ENCODE measurements at regions not wholly inside any gene's neighbourhood (a gene's known extent, or its start where the extent isn't known, plus 50 kb on each side); places are given as distances from the start of the nearest gene placed in this dataset.

GRCh38 chr1:87165177-87165576 lies 163.5 kb upstream of the LMO4 start:
- no peak overlapping the region for H3K4me3 ChIP-seq (ENCODE audit: low read length)
- no peak overlapping the region for H3K4ac ChIP-seq (ENCODE audit: low read depth, low read length)
- H2BK5ac ChIP-seq (ENCODE audit: low read length): no peak overlapping the region
- no peak overlapping the region for H3K9ac ChIP-seq (ENCODE audit: low read length)
- no peak overlapping the region for H4K5ac ChIP-seq (ENCODE audit: low read length)
- H3K27ac ChIP-seq (ENCODE audit: low read depth, low read length): no peak overlapping the region
- H3K4me1 ChIP-seq (ENCODE audit: control insufficient read depth, low read depth, low read length): no peaks in the 10 kb centered on the region
- no peak overlapping the region for H3K18ac ChIP-seq (ENCODE audit: low read length)
- H3K36me3 ChIP-seq (ENCODE audit: control insufficient read depth, insufficient read depth, low read length): no peaks in the 10 kb centered on the region
- H3K79me2 ChIP-seq (ENCODE audit: control insufficient read depth, insufficient read depth, low read length): no peaks in the 10 kb centered on the region
- no peak overlapping the region for H4K8ac ChIP-seq (ENCODE audit: low read depth, low read length)
- H2BK120ac ChIP-seq (ENCODE audit: low read depth, low read length): no peak overlapping the region
- no peak overlapping the region for H2BK15ac ChIP-seq (replicated peaks; ENCODE audit: low read depth)
- WGBS (ENCODE audit: extremely low coverage, insufficient coverage, low lambda C conversion rate): no CpG with 5 or more reads among the region's 5 CpGs
- H2AK5ac ChIP-seq (ENCODE audit: low read length): no peak overlapping the region
- no peaks in the 10 kb centered on the region for H3K79me1 ChIP-seq (ENCODE audit: low read length)
- no peak for DNase-seq
- H3K56ac ChIP-seq (ENCODE audit: low read length): no peak overlapping the region
- H3K4me2 ChIP-seq (ENCODE audit: low read length): no peak overlapping the region
- H3K27me3 ChIP-seq (ENCODE audit: insufficient read depth, low read length, poor library complexity): no peaks in the 10 kb centered on the region
- no peak overlapping the region for H3K23ac ChIP-seq (ENCODE audit: low read length)

- no peak overlapping the region for H3K4me2 ChIP-seq (ENCODE audit: low read length)
- H4K5ac ChIP-seq (ENCODE audit: low read length): no peak overlapping the region
- no CpG with 5 or more reads among the region's 7 CpGs for WGBS (ENCODE audit: extremely low coverage, insufficient coverage, low lambda C conversion rate)
Observed at GRCh38 chr1:87167157-87167789, 161.4 kb upstream of the LMO4 start.

GRCh38 chr1:87167848-87168525 lies 160.7 kb upstream of the LMO4 start:
- no peak overlapping the region for H4K8ac ChIP-seq (ENCODE audit: low read depth, low read length)
- no peaks in the 10 kb centered on the region for H3K79me2 ChIP-seq (ENCODE audit: control insufficient read depth, insufficient read depth, low read length)
- H3K27ac ChIP-seq (ENCODE audit: low read depth, low read length): no peak overlapping the region
- no peak for DNase-seq
- no peak overlapping the region for H3K18ac ChIP-seq (ENCODE audit: low read length)
- H2BK120ac ChIP-seq (ENCODE audit: low read depth, low read length): no peak overlapping the region
- no peaks in the 10 kb centered on the region for H3K27me3 ChIP-seq (ENCODE audit: insufficient read depth, low read length, poor library complexity)
- H3K23ac ChIP-seq (ENCODE audit: low read length): no peak overlapping the region
- H2BK15ac ChIP-seq (replicated peaks; ENCODE audit: low read depth): no peak overlapping the region
- H3K4me2 ChIP-seq (ENCODE audit: low read length): no peak overlapping the region
- no peak overlapping the region for H4K5ac ChIP-seq (ENCODE audit: low read length)
- H2BK5ac ChIP-seq (ENCODE audit: low read length): no peak overlapping the region
- no peaks in the 10 kb centered on the region for H3K79me1 ChIP-seq (ENCODE audit: low read length)
- H3K36me3 ChIP-seq (ENCODE audit: control insufficient read depth, insufficient read depth, low read length): no peaks in the 10 kb centered on the region
- H3K56ac ChIP-seq (ENCODE audit: low read length): no peak overlapping the region
- H2AK5ac ChIP-seq (ENCODE audit: low read length): no peak overlapping the region
- no CpG with 5 or more reads among the region's 7 CpGs for WGBS (ENCODE audit: extremely low coverage, insufficient coverage, low lambda C conversion rate)
- no peak overlapping the region for H3K9ac ChIP-seq (ENCODE audit: low read length)
- H3K4me1 ChIP-seq (ENCODE audit: control insufficient read depth, low read depth, low read length): no peaks in the 10 kb centered on the region
- H3K4ac ChIP-seq (ENCODE audit: low read depth, low read length): no peak overlapping the region
- no peak overlapping the region for H3K4me3 ChIP-seq (ENCODE audit: low read length)

More at GRCh38 chr1:87167157-87167789, 161.4 kb upstream of the LMO4 start:
- H3K27ac ChIP-seq (ENCODE audit: low read depth, low read length): no peak overlapping the region
- no peaks in the 10 kb centered on the region for H3K4me1 ChIP-seq (ENCODE audit: control insufficient read depth, low read depth, low read length)
- H2BK5ac ChIP-seq (ENCODE audit: low read length): no peak overlapping the region
- no peak overlapping the region for H2BK120ac ChIP-seq (ENCODE audit: low read depth, low read length)
- no peak overlapping the region for H3K56ac ChIP-seq (ENCODE audit: low read length)
- no peak overlapping the region for H3K23ac ChIP-seq (ENCODE audit: low read length)
- H3K18ac ChIP-seq (ENCODE audit: low read length): no peak overlapping the region
- no peak overlapping the region for H2AK5ac ChIP-seq (ENCODE audit: low read length)
- no peak overlapping the region for H3K4ac ChIP-seq (ENCODE audit: low read depth, low read length)
- no peak overlapping the region for H2BK15ac ChIP-seq (replicated peaks; ENCODE audit: low read depth)
- H3K36me3 ChIP-seq (ENCODE audit: control insufficient read depth, insufficient read depth, low read length): no peaks in the 10 kb centered on the region
- no peaks in the 10 kb centered on the region for H3K79me2 ChIP-seq (ENCODE audit: control insufficient read depth, insufficient read depth, low read length)
- no peak overlapping the region for H4K8ac ChIP-seq (ENCODE audit: low read depth, low read length)
- DNase-seq: no peak
- no peaks in the 10 kb centered on the region for H3K27me3 ChIP-seq (ENCODE audit: insufficient read depth, low read length, poor library complexity)
- H3K9ac ChIP-seq (ENCODE audit: low read length): no peak overlapping the region
- no peaks in the 10 kb centered on the region for H3K79me1 ChIP-seq (ENCODE audit: low read length)
- no peak overlapping the region for H3K4me3 ChIP-seq (ENCODE audit: low read length)

GRCh38 chr1:87169263-87169910 lies 159.3 kb upstream of the LMO4 start:
- no peaks in the 10 kb centered on the region for H3K79me1 ChIP-seq (ENCODE audit: low read length)
- no peak overlapping the region for H3K27ac ChIP-seq (ENCODE audit: low read depth, low read length)
- no peaks in the 10 kb centered on the region for H3K79me2 ChIP-seq (ENCODE audit: control insufficient read depth, insufficient read depth, low read length)
- no peak overlapping the region for H4K8ac ChIP-seq (ENCODE audit: low read depth, low read length)
- H3K18ac ChIP-seq (ENCODE audit: low read length): no peak overlapping the region
- no peaks in the 10 kb centered on the region for H3K4me1 ChIP-seq (ENCODE audit: control insufficient read depth, low read depth, low read length)
- no peak overlapping the region for H3K56ac ChIP-seq (ENCODE audit: low read length)
- no peak overlapping the region for H3K4me2 ChIP-seq (ENCODE audit: low read length)
- H4K5ac ChIP-seq (ENCODE audit: low read length): no peak overlapping the region
- no peaks in the 10 kb centered on the region for H3K36me3 ChIP-seq (ENCODE audit: control insufficient read depth, insufficient read depth, low read length)
- WGBS (ENCODE audit: extremely low coverage, insufficient coverage, low lambda C conversion rate): no CpG with 5 or more reads among the region's 3 CpGs
- H2AK5ac ChIP-seq (ENCODE audit: low read length): no peak overlapping the region
- H2BK120ac ChIP-seq (ENCODE audit: low read depth, low read length): no peak overlapping the region
- H3K27me3 ChIP-seq (ENCODE audit: insufficient read depth, low read length, poor library complexity): no peaks in the 10 kb centered on the region
- no peak overlapping the region for H2BK15ac ChIP-seq (replicated peaks; ENCODE audit: low read depth)
- H3K4me3 ChIP-seq (ENCODE audit: low read length): no peak overlapping the region
- H3K23ac ChIP-seq (ENCODE audit: low read length): no peak overlapping the region
- DNase-seq: no peak
- no peak overlapping the region for H3K9ac ChIP-seq (ENCODE audit: low read length)
- H3K4ac ChIP-seq (ENCODE audit: low read depth, low read length): no peak overlapping the region
- H2BK5ac ChIP-seq (ENCODE audit: low read length): no peak overlapping the region

GRCh38 chr1:87170157-87170556 lies 158.5 kb upstream of the LMO4 start:
- no peak overlapping the region for H2AK5ac ChIP-seq (ENCODE audit: low read length)
- no peak overlapping the region for H3K23ac ChIP-seq (ENCODE audit: low read length)
- H3K27me3 ChIP-seq (ENCODE audit: insufficient read depth, low read length, poor library complexity): no peaks in the 10 kb centered on the region
- H3K79me1 ChIP-seq (ENCODE audit: low read length): no peaks in the 10 kb centered on the region
- no peak overlapping the region for H2BK15ac ChIP-seq (replicated peaks; ENCODE audit: low read depth)
- no peak overlapping the region for H3K4ac ChIP-seq (ENCODE audit: low read depth, low read length)
- H2BK5ac ChIP-seq (ENCODE audit: low read length): no peak overlapping the region
- no peaks in the 10 kb centered on the region for H3K4me1 ChIP-seq (ENCODE audit: control insufficient read depth, low read depth, low read length)
- no peak overlapping the region for H4K5ac ChIP-seq (ENCODE audit: low read length)
- DNase-seq: no peak
- no peak overlapping the region for H3K56ac ChIP-seq (ENCODE audit: low read length)
- H3K4me3 ChIP-seq (ENCODE audit: low read length): no peak overlapping the region
- no peaks in the 10 kb centered on the region for H3K36me3 ChIP-seq (ENCODE audit: control insufficient read depth, insufficient read depth, low read length)
- H3K4me2 ChIP-seq (ENCODE audit: low read length): no peak overlapping the region
- no peak overlapping the region for H3K18ac ChIP-seq (ENCODE audit: low read length)
- no peak overlapping the region for H2BK120ac ChIP-seq (ENCODE audit: low read depth, low read length)
- H4K8ac ChIP-seq (ENCODE audit: low read depth, low read length): no peak overlapping the region
- WGBS (ENCODE audit: extremely low coverage, insufficient coverage, low lambda C conversion rate): no CpG with 5 or more reads among the region's 7 CpGs
- H3K27ac ChIP-seq (ENCODE audit: low read depth, low read length): no peak overlapping the region
- H3K79me2 ChIP-seq (ENCODE audit: control insufficient read depth, insufficient read depth, low read length): no peaks in the 10 kb centered on the region
- no peak overlapping the region for H3K9ac ChIP-seq (ENCODE audit: low read length)

All from mesendoderm (in vitro differentiated cells).